Chondrocyte (in vitro differentiated cells): ENCODE measurements at regions not wholly inside any gene's neighbourhood (a gene's known extent, or its start where the extent isn't known, plus 50 kb on each side); places are given as distances from the start of the nearest gene placed in this dataset.
A peak's percentile ranks its signal among the peaks of the same experiment; 100 is the strongest.

Experiments
- DNase-seq: peaks from one replicate; pipeline ENCODE4 v3.0.0; 2021; ENCODE audit warnings: mixed read lengths, low spot score
- H3K27ac Mint-ChIP-seq: one replicate; pipeline ENCODE4 v1.8.0; 2021; ENCODE audit warnings: mild to moderate bottlenecking, moderate library complexity, mixed read lengths; ENCODE audit not compliant: unreplicated experiment
- H3K27me3 Mint-ChIP-seq: 2 replicates; pipeline ENCODE4 v1.8.0; 2021; ENCODE audit warnings: low read depth, mixed read lengths
- H3K36me3 Mint-ChIP-seq: 2 replicates; pipeline ENCODE4 v1.8.0; 2021; ENCODE audit warnings: low read depth, mixed read lengths
- H3K4me1 Mint-ChIP-seq: 2 replicates; pipeline ENCODE4 v1.8.0; 2021; ENCODE audit warnings: low read depth, mild to moderate bottlenecking, mixed read lengths
- H3K4me3 Mint-ChIP-seq: one replicate; pipeline ENCODE4 v1.8.0; 2021; ENCODE audit warnings: mild to moderate bottlenecking, moderate library complexity, mixed read lengths; ENCODE audit not compliant: unreplicated experiment
- H3K9me3 Mint-ChIP-seq: 2 replicates; pipeline ENCODE4 v1.8.0; 2021; ENCODE audit warnings: low read depth, mixed read lengths
- TF ChIP-seq, protein P1 (sequence below): fragments of 200-600 bp; sonication (generic); IDR thresholded peaks from 2 replicates; pipeline ENCODE4 v1.5.0; 2021; ENCODE audit warnings: antibody characterized with exemption, mild to moderate bottlenecking, moderate library complexity

DNA sequence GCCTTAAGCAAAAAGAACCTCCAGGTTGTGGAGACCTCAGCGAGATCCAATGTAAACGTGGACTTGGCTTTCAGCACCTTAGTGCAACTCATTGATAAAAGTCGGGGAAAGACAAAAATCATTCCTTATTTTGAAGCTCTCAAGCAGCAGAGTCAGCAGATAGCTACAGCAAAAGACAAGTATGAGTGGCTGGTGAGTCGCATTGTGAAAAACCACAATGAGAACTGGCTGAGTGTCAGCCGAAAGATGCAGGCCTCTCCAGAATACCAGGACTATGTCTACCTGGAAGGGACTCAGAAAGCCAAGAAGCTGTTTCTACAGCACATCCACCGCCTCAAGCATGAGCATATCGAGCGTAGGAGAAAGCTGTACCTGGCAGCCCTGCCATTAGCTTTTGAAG is 58.5 kb downstream of the ARHGAP35 start:
- no peak overlapping the region for H3K27ac Mint-ChIP-seq
- H3K36me3 Mint-ChIP-seq: peaks cover 25% of the 10 kb centered on the region
- H3K27me3 Mint-ChIP-seq: no peaks in the 10 kb centered on the region
- H3K4me3 Mint-ChIP-seq: no peak overlapping the region
- H3K4me1 Mint-ChIP-seq: peaks cover 29% of the 10 kb centered on the region
- no peaks in the 10 kb centered on the region for H3K9me3 Mint-ChIP-seq
- TF ChIP-seq, protein P1, sequence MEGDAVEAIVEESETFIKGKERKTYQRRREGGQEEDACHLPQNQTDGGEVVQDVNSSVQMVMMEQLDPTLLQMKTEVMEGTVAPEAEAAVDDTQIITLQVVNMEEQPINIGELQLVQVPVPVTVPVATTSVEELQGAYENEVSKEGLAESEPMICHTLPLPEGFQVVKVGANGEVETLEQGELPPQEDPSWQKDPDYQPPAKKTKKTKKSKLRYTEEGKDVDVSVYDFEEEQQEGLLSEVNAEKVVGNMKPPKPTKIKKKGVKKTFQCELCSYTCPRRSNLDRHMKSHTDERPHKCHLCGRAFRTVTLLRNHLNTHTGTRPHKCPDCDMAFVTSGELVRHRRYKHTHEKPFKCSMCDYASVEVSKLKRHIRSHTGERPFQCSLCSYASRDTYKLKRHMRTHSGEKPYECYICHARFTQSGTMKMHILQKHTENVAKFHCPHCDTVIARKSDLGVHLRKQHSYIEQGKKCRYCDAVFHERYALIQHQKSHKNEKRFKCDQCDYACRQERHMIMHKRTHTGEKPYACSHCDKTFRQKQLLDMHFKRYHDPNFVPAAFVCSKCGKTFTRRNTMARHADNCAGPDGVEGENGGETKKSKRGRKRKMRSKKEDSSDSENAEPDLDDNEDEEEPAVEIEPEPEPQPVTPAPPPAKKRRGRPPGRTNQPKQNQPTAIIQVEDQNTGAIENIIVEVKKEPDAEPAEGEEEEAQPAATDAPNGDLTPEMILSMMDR: no peak
- DNase-seq: no peak

GRCh38 chr19:46920362-46920761 is 59.6 kb downstream of the ARHGAP35 start:
- H3K9me3 Mint-ChIP-seq: no peaks in the 10 kb centered on the region
- H3K27me3 Mint-ChIP-seq: no peaks in the 10 kb centered on the region
- no peak overlapping the region for H3K4me3 Mint-ChIP-seq
- TF ChIP-seq, protein P1: no peak
- H3K4me1 Mint-ChIP-seq: peaks cover 36% of the 10 kb centered on the region
- peaks cover 25% of the 10 kb centered on the region for H3K36me3 Mint-ChIP-seq
- no peak overlapping the region for H3K27ac Mint-ChIP-seq
- DNase-seq: no peak

GRCh38 chr19:46921071-46921470 is 60.3 kb downstream of the ARHGAP35 start:
- Mint-ChIP-seq H3K27me3 (no peaks in the 10 kb centered on the region), H3K4me1 (peaks cover 37% of the 10 kb centered on the region), H3K4me3 (no peak overlapping the region), H3K27ac (no peak overlapping the region), H3K9me3 (no peaks in the 10 kb centered on the region), H3K36me3 (peaks cover 25% of the 10 kb centered on the region)
- TF ChIP-seq, protein P1: no peak
- no peak for DNase-seq

- H3K36me3 Mint-ChIP-seq: peaks cover 25% of the 10 kb centered on the region
- H3K9me3 Mint-ChIP-seq: no peaks in the 10 kb centered on the region
These were observed 61.7 kb downstream of the ARHGAP35 start for GRCh38 chr19:46922465-46922864.

GRCh38 chr19:46924874-46925547 is 64.2 kb downstream of the ARHGAP35 start:
- Mint-ChIP-seq H3K4me1 (peaks cover 56% of the 10 kb centered on the region), H3K27ac (peak overlapping the region; percentile 85), H3K4me3 (peak overlapping the region; percentile 2), H3K36me3 (peaks cover 11% of the 10 kb centered on the region), H3K9me3 (no peaks in the 10 kb centered on the region), H3K27me3 (no peaks in the 10 kb centered on the region)
- TF ChIP-seq, protein P1: no peak
- no peak for DNase-seq

More at GRCh38 chr19:46922465-46922864, 61.7 kb downstream of the ARHGAP35 start:
- Mint-ChIP-seq H3K27me3 (no peaks in the 10 kb centered on the region), H3K4me3 (no peak overlapping the region), H3K4me1 (peaks cover 41% of the 10 kb centered on the region), H3K27ac (no peak overlapping the region)
- TF ChIP-seq, protein P1: no peak
- no peak for DNase-seq
